GM06990 (cell line): ENCODE measurements at regions not wholly inside any gene's neighbourhood (a gene's known extent, or its start where the extent isn't known, plus 50 kb on each side); places are given as distances from the start of the nearest gene placed in this dataset.
"Not testable (repeated sequence)": the region's sequence is repeated elsewhere in the genome, so short reads cannot be mapped to it uniquely, and the experiment has no call there.

Experiments
- DNase-seq: peaks from one replicate; pipeline ENCODE4 v3.0.0-alpha.2; 2011; ENCODE audit not compliant: insufficient read length; ENCODE audit errors: extremely low read depth
- H3K27me3 ChIP-seq: replicated peaks from 2 replicates; pipeline ENCODE4 v1.6.0; 2011; ENCODE audit warnings: low read length; ENCODE audit not compliant: control insufficient read depth, insufficient read depth
- H3K36me3 ChIP-seq: 2 replicates; pipeline ENCODE4 v1.5.1; 2011; ENCODE audit warnings: low read length; ENCODE audit not compliant: control insufficient read depth, insufficient read depth
- H3K4me3 ChIP-seq: replicated peaks from 2 replicates; pipeline ENCODE4 v1.5.1; 2011; ENCODE audit warnings: low read depth, mild to moderate bottlenecking, control low read depth, low read length
- CTCF ChIP-seq: IDR thresholded peaks from 2 replicates; pipeline ENCODE4 v1.5.1; 2011; ENCODE audit warnings: low read length, control low read depth, mild to moderate bottlenecking, inconsistent platforms; ENCODE audit not compliant: insufficient read depth, poor library complexity, severe bottlenecking

DNA sequence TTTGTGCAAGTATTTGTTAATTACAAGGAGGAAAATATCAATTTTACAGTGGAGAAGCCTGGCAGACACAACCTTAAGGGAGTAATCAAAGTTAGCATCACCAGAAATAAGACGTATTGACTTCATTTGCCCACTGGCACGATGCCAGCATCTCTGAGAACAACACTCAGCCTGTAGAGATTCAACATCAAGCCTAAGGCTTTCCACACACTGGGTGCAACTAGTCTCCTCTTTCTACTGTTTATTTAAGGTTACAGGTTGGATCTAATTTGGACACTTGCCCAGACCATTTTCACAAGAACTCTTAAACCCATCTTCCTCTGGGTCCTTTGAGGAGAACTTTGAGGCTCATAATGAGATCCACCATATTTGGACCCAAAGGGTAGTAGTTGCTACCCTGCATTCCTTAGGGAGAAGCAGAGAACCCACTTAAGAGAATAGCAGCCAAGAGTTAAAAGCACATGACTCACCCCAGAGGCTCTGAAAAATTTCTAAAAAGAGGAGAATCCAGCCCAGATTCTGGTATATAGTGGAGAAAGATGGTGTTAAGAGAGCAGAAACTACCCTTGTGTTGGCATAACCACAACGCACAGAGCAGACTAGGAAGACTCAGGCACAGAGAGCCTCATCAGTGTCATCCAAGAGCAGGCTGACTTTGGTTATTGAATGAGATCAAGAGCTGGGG, 97.3 kb downstream of the CCDC71L start:
- Histone ChIP-seq H3K36me3 (no peaks in the 10 kb centered on the region), H3K27me3 (no peaks in the 10 kb centered on the region), H3K4me3 (no peak overlapping the region)
- no peak for TF ChIP-seq CTCF
- no peak for DNase-seq

- no peak for TF ChIP-seq CTCF
- no peaks in the 10 kb centered on the region for H3K36me3 ChIP-seq
- DNase-seq = no peak
- no peak overlapping the region for H3K4me3 ChIP-seq
- H3K27me3 ChIP-seq = no peaks in the 10 kb centered on the region
Measured at GRCh38 chr7:106562711-106563366, 98.1 kb downstream of the CCDC71L start.

DNA sequence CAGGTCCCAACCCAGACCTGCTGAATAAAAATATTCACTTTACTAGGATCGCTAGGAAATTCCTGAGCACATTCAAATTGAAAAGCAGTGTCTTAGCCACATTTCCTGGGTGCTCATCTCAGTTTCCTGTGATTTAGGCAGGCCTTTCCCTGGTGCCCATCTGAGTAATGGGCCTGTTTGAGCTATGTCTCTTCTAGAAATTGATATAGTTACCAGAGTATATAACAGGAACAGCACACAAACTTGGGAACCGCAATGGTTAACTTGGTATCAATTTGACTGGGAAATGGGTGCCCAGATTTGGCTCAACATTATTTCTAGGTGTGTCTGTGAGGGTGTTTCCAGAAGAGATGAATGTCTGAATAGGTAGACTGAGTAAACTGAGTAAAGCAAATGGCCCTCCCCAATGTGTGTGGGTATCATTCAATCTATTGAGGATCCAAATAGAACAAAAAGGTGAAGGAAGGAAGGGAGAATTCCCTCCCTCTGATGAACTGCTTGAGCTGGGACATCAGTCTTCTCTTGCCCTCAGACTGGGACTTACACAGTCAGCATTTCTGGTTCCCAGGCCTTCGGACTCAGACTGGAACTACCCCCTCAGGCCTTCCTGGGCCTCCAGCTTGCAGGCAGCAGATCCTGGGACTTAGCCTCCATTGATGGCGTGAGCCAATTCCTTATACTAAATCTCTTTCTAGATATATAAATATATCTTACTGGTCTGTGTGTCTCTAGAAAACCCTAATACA, 99.1 kb downstream of the CCDC71L start:
- no peak overlapping the region for H3K4me3 ChIP-seq
- no peak for DNase-seq
- no peaks in the 10 kb centered on the region for H3K36me3 ChIP-seq
- H3K27me3 ChIP-seq = no peaks in the 10 kb centered on the region
- no peak for TF ChIP-seq CTCF

- TF ChIP-seq CTCF = no peak
Measured at GRCh38 chr7:106561151-106561550, 99.8 kb downstream of the CCDC71L start.

GRCh38 chr7:106560482-106560881, 100.5 kb downstream of the CCDC71L start:
- Histone ChIP-seq H3K4me3 (no peak overlapping the region), H3K27me3 (no peaks in the 10 kb centered on the region), H3K36me3 (no peaks in the 10 kb centered on the region)
- DNase-seq = no peak
- TF ChIP-seq CTCF = no peak

More at GRCh38 chr7:106561151-106561550, 99.8 kb downstream of the CCDC71L start:
- Histone ChIP-seq H3K27me3 (no peaks in the 10 kb centered on the region), H3K4me3 (no peak overlapping the region), H3K36me3 (no peaks in the 10 kb centered on the region)
- no peak for DNase-seq

GRCh38 chr7:106556244-106556643, 104.7 kb downstream of the CCDC71L start:
- H3K27me3 ChIP-seq, H3K36me3 ChIP-seq, H3K4me3 ChIP-seq, DNase-seq: not testable (repeated sequence)

- not testable (repeated sequence) for DNase-seq, H3K36me3 ChIP-seq, H3K27me3 ChIP-seq, H3K4me3 ChIP-seq
Measured at GRCh38 chr7:106554623-106555022, 106.3 kb downstream of the CCDC71L start.
